K562 (cell line): ENCODE measurements at regions not wholly inside any gene's neighbourhood (a gene's known extent, or its start where the extent isn't known, plus 50 kb on each side); places are given as distances from the start of the nearest gene placed in this dataset.

ENCODE experiments used
- ATF3 ChIP-seq, 2 experiments: fragments of 450-650 bp in 1 of 2; sonication (generic) in 1 of 2; formaldehyde crosslinking in 1 of 2; IDR thresholded peaks in 1 of 2; conservative IDR thresholded peaks in 1 of 2; 2 replicates each; pipeline versions ENCODE4 v1.6.1 to v1.8.1; 2016 to 2023; ENCODE audit warnings: mild to moderate bottlenecking in 2 of 2, moderate library complexity in 2 of 2, inconsistent platforms in 1 of 2, missing genetic modification reagents in 1 of 2
- ATF7 ChIP-seq: fragments of 450-650 bp; IDR thresholded peaks from 2 replicates; pipeline ENCODE4 v1.7.1; 2014; ENCODE audit warnings: mild to moderate bottlenecking, moderate library complexity
- BDP1 ChIP-seq: IDR thresholded peaks from 3 replicates; pipeline ENCODE4 v1.6.1; 2011; ENCODE audit not compliant: insufficient read length, insufficient read depth
- ERF ChIP-seq: fragments of 450-650 bp; formaldehyde crosslinking; IDR thresholded peaks from 2 replicates; pipeline ENCODE4 v1.4.0; 2020; ENCODE audit warnings: mild to moderate bottlenecking, mixed read lengths
- HDAC1 ChIP-seq, 2 experiments: fragments of 450-650 bp; IDR thresholded peaks; 2 replicates each; pipeline ENCODE4 v1.6.1; 2016 to 2017; ENCODE audit warnings: inconsistent platforms in 1 of 2, mild to moderate bottlenecking in 1 of 2, moderate library complexity in 1 of 2
- MCM2 ChIP-seq: fragments of 450-650 bp; IDR thresholded peaks from 2 replicates; pipeline ENCODE4 v1.6.1; 2017; ENCODE audit warnings: low read depth, mild to moderate bottlenecking
- PHTF2 ChIP-seq: fragments of 250-450 bp; sonication (Bioruptor Pico); IDR thresholded peaks from 2 replicates; pipeline ENCODE4 v1.5.0; 2021; ENCODE audit warnings: mild to moderate bottlenecking
- TEAD2 ChIP-seq: fragments of 450-650 bp; IDR thresholded peaks from 2 replicates; pipeline ENCODE4 v1.6.1; 2016; ENCODE audit warnings: missing genetic modification characterization, control low read depth, missing compliant biosample characterization
- ZBTB12 ChIP-seq: fragments of 250-450 bp; sonication (Bioruptor Pico); IDR thresholded peaks from 2 replicates; pipeline ENCODE4 v1.4.0; 2020
- ZNF318 ChIP-seq, 2 experiments: fragments of 450-650 bp; IDR thresholded peaks; 2 replicates each; pipeline ENCODE4 v1.6.1; 2016; ENCODE audit warnings: mild to moderate bottlenecking in 2 of 2, borderline replicate concordance in 1 of 2, low read depth in 1 of 2, moderate library complexity in 1 of 2

- TF ChIP-seq ZBTB12 (CRISPR knock-in tag): no peak
- no peak for TF ChIP-seq ZNF318 (IDR thresholded peaks at IDR 0.05; ENCODE audit: borderline replicate concordance in 1 of 2, low read depth in 1 of 2)
- TF ChIP-seq HDAC1 (IDR thresholded peaks at IDR 0.05): peak in 1 of 2 experiments; percentile 69; a peak in 1 of 4 replicates
- TF ChIP-seq MCM2: no peak
- TF ChIP-seq PHTF2 (CRISPR knock-in tag): no peak
- no peak for TF ChIP-seq ERF
- no peak for TF ChIP-seq ATF7
- no peak for TF ChIP-seq BDP1
- peak; percentile 80 for TF ChIP-seq TEAD2
- no peak for TF ChIP-seq ATF3 (IDR thresholded peaks at IDR 0.05)
- no peak for TF ChIP-seq ATF3 (CRISPR knock-in tag; conservative IDR thresholded peaks at IDR 0.05)
These were observed 82.7 kb downstream of the PTPDC1 start (continued) for GRCh38 chr9:94166976-94167346.
